DOHH2 (cell line): ENCODE measurements at regions not wholly inside any gene's neighbourhood (a gene's known extent, or its start where the extent isn't known, plus 50 kb on each side); places are given as distances from the start of the nearest gene placed in this dataset.

ENCODE experiments used
- H3F3A ChIP-seq: fragments of 200-600 bp; sonication (generic), shearing (Covaris generic); 2 replicates; pipeline ENCODE4 v1.6.0; 2016; ENCODE audit warnings: antibody characterized with exemption, mild to moderate bottlenecking; ENCODE audit not compliant: control insufficient read depth, insufficient read depth
- H3K27ac ChIP-seq: fragments of 200-600 bp; sonication (generic); 2 replicates; pipeline ENCODE4 v1.5.1; 2014; ENCODE audit warnings: low read depth, mild to moderate bottlenecking, low read length, moderate library complexity
- H3K27me3 ChIP-seq: fragments of 200-600 bp; sonication (generic); 2 replicates; pipeline ENCODE4 v1.6.1; 2014; ENCODE audit warnings: mild to moderate bottlenecking, low read length, mixed read lengths; ENCODE audit not compliant: control insufficient read depth
- H3K36me3 ChIP-seq: fragments of 200-600 bp; sonication (generic); 2 replicates; pipeline ENCODE4 v1.6.1; 2014; ENCODE audit warnings: mild to moderate bottlenecking, low read length, moderate library complexity, mixed read lengths; ENCODE audit not compliant: control insufficient read depth
- H3K4me1 ChIP-seq: fragments of 200-600 bp; sonication (generic); 2 replicates; pipeline ENCODE4 v1.6.1; 2014; ENCODE audit warnings: mild to moderate bottlenecking, low read length, mixed read lengths; ENCODE audit not compliant: control insufficient read depth
- H3K4me2 ChIP-seq: fragments of 200-600 bp; sonication (generic); 2 replicates; pipeline ENCODE4 v1.6.0; 2014; ENCODE audit warnings: mild to moderate bottlenecking, low read length, moderate library complexity
- H3K4me3 ChIP-seq: fragments of 200-600 bp; sonication (generic); 2 replicates; pipeline ENCODE4 v1.5.1; 2014; ENCODE audit warnings: mild to moderate bottlenecking, low read length, mixed read lengths
- H3K79me2 ChIP-seq: fragments of 200-600 bp; sonication (generic); 2 replicates; pipeline ENCODE4 v1.6.1; 2014; ENCODE audit warnings: mild to moderate bottlenecking, low read length, mixed read lengths; ENCODE audit not compliant: control insufficient read depth
- H3K9me2 ChIP-seq: fragments of 200-600 bp; sonication (generic); replicated peaks from 2 replicates; pipeline ENCODE4 v1.6.1; 2014; ENCODE audit warnings: mild to moderate bottlenecking, low read length, mixed read lengths; ENCODE audit not compliant: control insufficient read depth
- H3K9me3 ChIP-seq: fragments of 200-600 bp; sonication (generic); 2 replicates; pipeline ENCODE4 v1.6.1; 2014; ENCODE audit warnings: antibody characterized with exemption, low read length, mixed read lengths; ENCODE audit not compliant: control insufficient read depth, insufficient read depth
- H4K20me1 ChIP-seq: fragments of 200-600 bp; sonication (generic); 2 replicates; pipeline ENCODE4 v1.6.0; 2014; ENCODE audit warnings: low read depth, mild to moderate bottlenecking, antibody characterized with exemption, low read length, moderate library complexity; ENCODE audit not compliant: control insufficient read depth, insufficient read depth
- EZH2phosphoT487 ChIP-seq: fragments of 200-600 bp; sonication (generic); IDR thresholded peaks from 2 replicates; pipeline ENCODE4 v1.6.1; 2017; ENCODE audit warnings: borderline replicate concordance, mild to moderate bottlenecking, antibody characterized with exemption, low read length, moderate library complexity, mixed read lengths
- TF ChIP-seq, protein P1 (sequence below): fragments of 200-600 bp; sonication (generic); IDR thresholded peaks from one replicate; pipeline ENCODE4 v1.5.1; 2014; ENCODE audit warnings: antibody characterized with exemption, mild to moderate bottlenecking, low read depth, low read length; ENCODE audit not compliant: poor library complexity, severe bottlenecking

DNA sequence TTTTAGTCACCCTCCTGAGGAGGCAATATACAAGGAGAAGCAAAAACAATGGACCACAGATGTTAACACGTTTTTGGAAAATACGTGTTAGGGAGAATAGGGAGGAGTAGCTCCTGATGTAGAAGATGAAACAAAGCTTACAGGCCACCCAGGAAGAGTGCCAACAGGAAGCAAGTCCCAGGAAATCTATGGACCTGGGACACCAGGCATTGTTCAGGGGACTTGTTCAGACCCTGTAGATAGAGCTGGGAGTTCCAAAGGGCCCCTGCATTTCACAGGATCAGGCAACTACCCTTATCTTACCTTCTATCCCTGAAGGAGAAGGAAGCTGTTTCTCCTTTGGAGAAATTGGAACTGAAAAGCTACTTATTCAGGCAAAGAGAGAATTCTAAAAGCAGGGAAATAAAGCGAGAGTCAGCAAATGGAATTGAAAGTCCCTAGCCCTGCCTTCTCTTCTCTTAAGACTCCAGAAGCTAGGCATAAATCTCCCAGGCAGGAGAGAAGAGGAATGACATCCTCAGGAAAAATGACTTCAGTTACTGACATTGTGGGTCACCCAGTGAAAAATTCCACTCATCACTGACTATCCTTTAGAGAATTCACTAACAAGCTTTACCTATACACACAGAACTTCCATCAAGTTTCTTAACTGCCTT lies 77.7 kb upstream of the FAM3C start:
- no peaks in the 10 kb centered on the region for H3K36me3 ChIP-seq
- no peak overlapping the region for H3K27ac ChIP-seq
- no peak overlapping the region for H3K4me3 ChIP-seq

DNA sequence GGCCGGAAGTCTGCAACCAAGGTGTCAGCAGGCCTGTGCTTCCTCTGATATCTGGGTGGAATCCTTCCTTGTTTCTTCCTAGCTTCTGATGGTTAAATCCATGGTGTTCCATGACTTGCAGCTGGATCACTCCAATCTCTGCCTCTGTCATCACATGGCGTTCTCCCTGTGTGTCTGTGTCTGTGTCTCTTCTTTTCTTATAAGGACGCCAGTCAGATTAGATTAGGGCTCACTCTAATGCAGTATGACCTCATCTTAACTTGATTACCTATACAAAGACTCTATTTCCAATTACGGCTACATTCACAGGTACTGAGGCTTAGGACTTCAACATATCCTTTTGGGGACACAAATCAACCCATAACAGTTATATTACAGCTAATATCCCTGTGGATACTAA lies 70.3 kb upstream of the FAM3C start:
- H3K9me2 ChIP-seq, result no peaks in the 10 kb centered on the region
- TF ChIP-seq, protein P1, sequence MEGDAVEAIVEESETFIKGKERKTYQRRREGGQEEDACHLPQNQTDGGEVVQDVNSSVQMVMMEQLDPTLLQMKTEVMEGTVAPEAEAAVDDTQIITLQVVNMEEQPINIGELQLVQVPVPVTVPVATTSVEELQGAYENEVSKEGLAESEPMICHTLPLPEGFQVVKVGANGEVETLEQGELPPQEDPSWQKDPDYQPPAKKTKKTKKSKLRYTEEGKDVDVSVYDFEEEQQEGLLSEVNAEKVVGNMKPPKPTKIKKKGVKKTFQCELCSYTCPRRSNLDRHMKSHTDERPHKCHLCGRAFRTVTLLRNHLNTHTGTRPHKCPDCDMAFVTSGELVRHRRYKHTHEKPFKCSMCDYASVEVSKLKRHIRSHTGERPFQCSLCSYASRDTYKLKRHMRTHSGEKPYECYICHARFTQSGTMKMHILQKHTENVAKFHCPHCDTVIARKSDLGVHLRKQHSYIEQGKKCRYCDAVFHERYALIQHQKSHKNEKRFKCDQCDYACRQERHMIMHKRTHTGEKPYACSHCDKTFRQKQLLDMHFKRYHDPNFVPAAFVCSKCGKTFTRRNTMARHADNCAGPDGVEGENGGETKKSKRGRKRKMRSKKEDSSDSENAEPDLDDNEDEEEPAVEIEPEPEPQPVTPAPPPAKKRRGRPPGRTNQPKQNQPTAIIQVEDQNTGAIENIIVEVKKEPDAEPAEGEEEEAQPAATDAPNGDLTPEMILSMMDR, result no peak
- no peak for TF ChIP-seq EZH2phosphoT487
- no peak overlapping the region for H3K27ac ChIP-seq
- H3K4me3 ChIP-seq, result no peak overlapping the region
- H3K4me2 ChIP-seq, result no peak overlapping the region
- H3K4me1 ChIP-seq, result no peaks in the 10 kb centered on the region
- no peaks in the 10 kb centered on the region for H3K36me3 ChIP-seq
- H4K20me1 ChIP-seq, result no peaks in the 10 kb centered on the region
- H3K79me2 ChIP-seq, result no peaks in the 10 kb centered on the region
- H3K27me3 ChIP-seq, result no peaks in the 10 kb centered on the region
- H3K9me3 ChIP-seq, result no peaks in the 10 kb centered on the region
- no peaks in the 10 kb centered on the region for H3F3A ChIP-seq

More for the DNA sequence above, 77.7 kb upstream of the FAM3C start:
- Histone ChIP-seq H3K4me2 (no peak overlapping the region), H3F3A (no peaks in the 10 kb centered on the region), H3K9me2 (no peaks in the 10 kb centered on the region), H3K79me2 (no peaks in the 10 kb centered on the region), H4K20me1 (no peaks in the 10 kb centered on the region), H3K4me1 (no peaks in the 10 kb centered on the region), H3K9me3 (no peaks in the 10 kb centered on the region), H3K27me3 (no peaks in the 10 kb centered on the region)
- no peak for TF ChIP-seq EZH2phosphoT487
- TF ChIP-seq, protein P1, result no peak

DNA sequence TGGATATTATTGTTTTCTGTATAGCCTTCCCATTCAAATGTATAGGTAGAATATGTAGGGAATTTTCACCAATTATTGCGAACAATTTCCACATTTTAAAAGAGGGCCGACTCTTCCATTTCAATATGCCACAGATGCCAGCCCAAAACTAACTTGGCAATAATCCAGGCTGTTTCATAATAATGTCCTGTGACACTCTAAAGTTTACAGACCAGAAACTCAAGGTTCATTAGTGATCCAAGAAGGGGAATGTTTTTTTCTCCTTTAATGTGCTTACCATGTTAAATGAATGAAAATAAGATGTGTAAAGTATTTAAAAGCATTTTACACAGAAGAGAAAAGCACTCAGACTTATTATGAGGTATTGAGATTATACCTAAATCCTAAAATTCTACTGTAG lies 63.0 kb upstream of the FAM3C start:
- Histone ChIP-seq H3K9me2 (no peaks in the 10 kb centered on the region), H3K4me1 (no peaks in the 10 kb centered on the region), H3F3A (no peaks in the 10 kb centered on the region), H3K4me2 (no peak overlapping the region), H4K20me1 (no peaks in the 10 kb centered on the region), H3K79me2 (no peaks in the 10 kb centered on the region), H3K4me3 (no peak overlapping the region), H3K27me3 (no peaks in the 10 kb centered on the region), H3K36me3 (no peaks in the 10 kb centered on the region), H3K9me3 (no peaks in the 10 kb centered on the region), H3K27ac (no peak overlapping the region)
- TF ChIP-seq EZH2phosphoT487, result no peak
- TF ChIP-seq, protein P1, result no peak
